Stomach (tissue), 8 donors: ENCODE measurements at regions not wholly inside any gene's neighbourhood (a gene's known extent, or its start where the extent isn't known, plus 50 kb on each side); places are given as distances from the start of the nearest gene placed in this dataset.

Experiments used
- DNase-seq, 2 donors: peaks; one replicate each; pipeline versions ENCODE4 v3.0.0 to v3.0.0-alpha.2; 2013 to 2019
- H3K27ac ChIP-seq, 5 donors: fragments of 200-600 bp in 4 of 5; sonication (generic) in 4 of 5; one replicate each; pipeline ENCODE4 v1.5.1; 2013 to 2019; ENCODE audit warnings: mild to moderate bottlenecking in 1 of 5, moderate library complexity in 1 of 5
- H3K27me3 ChIP-seq, 3 donors: fragments of 200-600 bp; sonication (generic); one replicate each; pipeline ENCODE4 v1.5.1; 2017 to 2019; ENCODE audit warnings: mixed run types in 1 of 3
- H3K36me3 ChIP-seq, 4 donors: fragments of 200-600 bp; sonication (generic); 1 replicate in 3 of 4; 2 replicates in 1 of 4; pipeline ENCODE4 v1.5.1; 2016 to 2019
- H3K4me1 ChIP-seq, 4 donors: fragments of 200-600 bp; sonication (generic); one replicate each; pipeline ENCODE4 v1.5.1; 2016 to 2019
- H3K4me3 ChIP-seq, 4 donors: fragments of 200-600 bp; sonication (generic) in 3 of 4; one replicate each; pipeline ENCODE4 v1.5.1; 2016 to 2019; ENCODE audit warnings: mild to moderate bottlenecking in 1 of 4
- H3K9me3 ChIP-seq, 4 donors: fragments of 200-600 bp; sonication (generic); one replicate each; pipeline ENCODE4 v1.5.1; 2016 to 2019
- CTCF ChIP-seq, 7 experiments: fragments of 450-650 bp in 4 of 7; fragments of 200-600 bp in 3 of 7; sonication (generic) in 3 of 7; IDR thresholded peaks; one replicate each; pipeline ENCODE4 v1.5.1; 2016 to 2019; ENCODE audit warnings: antibody characterized with exemption in 7 of 7, control low read depth in 2 of 7, mild to moderate bottlenecking in 1 of 7
- EP300 ChIP-seq: sonication (generic); formaldehyde crosslinking; IDR thresholded peaks from one replicate; pipeline ENCODE4 v1.6.1; 2017; ENCODE audit warnings: antibody characterized with exemption
- POLR2A ChIP-seq, 4 donors: fragments of 450-650 bp; IDR thresholded peaks; one replicate each; pipeline ENCODE4 v1.6.1; 2016; ENCODE audit warnings: antibody characterized with exemption in 4 of 4, control low read depth in 2 of 4, mild to moderate bottlenecking in 1 of 4, moderate library complexity in 1 of 4
- POLR2AphosphoS5 ChIP-seq, 3 donors: sonication (generic); formaldehyde crosslinking; IDR thresholded peaks; one replicate each; pipeline ENCODE4 v1.6.1; 2016; ENCODE audit warnings: antibody characterized with exemption in 3 of 3
- WGBS, 5 donors: extraction: QIAGEN DNeasy Blood & Tissue Kit in 3 of 5; methylation state at CpG; one replicate each; pipeline versions ENCODE4 v1.1.5 to v1.1.7; 2013 to 2018; 5-methylcytosine and 5-hydroxymethylcytosine counted together
- intact Hi-C: fragments of 100-400 bp; cut with DNase I; formaldehyde crosslinking; loops from one replicate; pipeline ENCODE4 v1.15.1; 2023; ENCODE audit warnings: low total_unique reads
- donor health status: healthy with polysubstance abuse.
- donor health status: Bipolar disorder and iron deficiency.
- donor health status: healthy.

DNA sequence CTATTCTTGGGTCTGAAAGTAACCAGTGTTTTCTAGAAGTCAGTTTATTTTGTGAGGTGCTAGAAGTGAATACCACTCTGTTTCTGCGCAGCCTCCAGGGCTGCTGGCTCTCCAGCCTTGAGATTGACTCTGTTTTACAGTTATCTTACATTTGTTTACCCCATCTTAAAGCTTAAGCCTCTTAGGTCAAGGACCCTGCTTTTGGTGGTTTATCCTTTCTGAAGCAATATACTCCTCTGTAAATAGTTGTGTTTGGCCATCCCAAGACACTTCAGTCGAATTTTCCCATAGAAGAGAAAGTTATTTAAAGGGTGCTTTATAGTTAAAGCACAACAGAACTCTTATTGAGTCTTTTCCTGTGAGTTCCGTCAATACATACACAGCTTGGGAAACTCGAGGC, 190.6 kb upstream of the RSPO3 start:
- WGBS, 5 donors: 44 to 61% (median 52%) methylated on average over 4 of the region's 4 CpGs
- no peak overlapping the region for H3K27ac ChIP-seq
- H3K9me3 ChIP-seq: no peaks in the 10 kb centered on the region
- intact Hi-C loops: no loop called here
- TF ChIP-seq POLR2A (IDR thresholded peaks at IDR 0.05) (no peak), CTCF (IDR thresholded peaks at IDR 0.05) (no peak), POLR2AphosphoS5 (IDR thresholded peaks at IDR 0.05) (no peak), EP300 (no peak)
- H3K4me1 ChIP-seq: no peaks in the 10 kb centered on the region
- no peaks in the 10 kb centered on the region for H3K27me3 ChIP-seq
- H3K4me3 ChIP-seq: no peak overlapping the region
- no peak for DNase-seq
- no peaks in the 10 kb centered on the region for H3K36me3 ChIP-seq

DNA sequence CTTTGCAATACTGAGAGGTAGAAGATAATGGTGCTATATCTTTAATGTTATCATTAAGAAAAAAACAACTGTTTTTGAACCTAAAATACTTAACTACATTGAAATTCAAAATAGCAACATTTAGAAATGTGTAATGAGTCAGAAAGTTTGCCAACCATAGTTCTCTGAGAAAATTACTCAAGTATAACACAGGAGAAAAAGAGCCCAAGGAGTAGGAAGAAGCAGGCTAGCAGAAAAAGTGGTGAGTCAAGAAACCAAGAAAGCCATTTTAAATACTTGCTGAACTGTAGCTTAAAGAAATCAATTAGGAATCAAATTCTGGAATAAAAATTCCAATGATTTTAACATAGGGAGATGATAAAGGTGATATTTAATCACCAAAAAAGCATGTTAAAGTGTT, 181.0 kb upstream of the RSPO3 start:
- H3K36me3 ChIP-seq: no peaks in the 10 kb centered on the region
- DNase-seq: no peak
- H3K27me3 ChIP-seq: no peaks in the 10 kb centered on the region
- TF ChIP-seq CTCF (IDR thresholded peaks at IDR 0.05): no peak
- TF ChIP-seq POLR2AphosphoS5 (IDR thresholded peaks at IDR 0.05): no peak
- no peak for TF ChIP-seq EP300
- TF ChIP-seq POLR2A (IDR thresholded peaks at IDR 0.05): no peak
- no peaks in the 10 kb centered on the region for H3K4me1 ChIP-seq
- intact Hi-C loops: no loop called here
- H3K27ac ChIP-seq: no peak overlapping the region
- no peaks in the 10 kb centered on the region for H3K9me3 ChIP-seq
- no peak overlapping the region for H3K4me3 ChIP-seq

DNA sequence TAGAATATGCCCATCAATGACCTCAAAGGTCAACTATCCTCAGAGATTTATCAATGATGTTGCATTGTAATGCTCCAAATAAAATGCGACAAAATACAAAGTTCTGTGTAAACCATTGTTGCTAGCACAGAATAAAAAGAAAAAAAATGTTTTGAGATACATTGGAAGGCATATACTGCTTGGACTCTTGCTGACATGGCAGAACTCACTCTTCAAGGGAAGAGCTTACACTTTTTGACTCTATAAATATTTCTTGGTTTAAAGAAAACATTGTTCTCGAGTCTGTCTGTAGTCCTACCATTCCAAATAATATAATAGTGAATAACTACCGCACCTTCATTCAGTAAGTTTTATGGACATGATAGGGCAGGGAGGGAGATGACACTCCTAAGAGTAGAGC, 178.7 kb upstream of the RSPO3 start:
- Histone ChIP-seq H3K9me3 (no peaks in the 10 kb centered on the region), H3K27me3 (no peaks in the 10 kb centered on the region), H3K36me3 (no peaks in the 10 kb centered on the region), H3K4me3 (no peak overlapping the region), H3K27ac (no peak overlapping the region), H3K4me1 (no peaks in the 10 kb centered on the region)
- intact Hi-C loops: no loop called here
- DNase-seq: no peak
- no peak for TF ChIP-seq CTCF (IDR thresholded peaks at IDR 0.05)
- no peak for TF ChIP-seq POLR2AphosphoS5 (IDR thresholded peaks at IDR 0.05)
- no peak for TF ChIP-seq EP300
- TF ChIP-seq POLR2A (IDR thresholded peaks at IDR 0.05): no peak
- WGBS, 5 donors: 83 to 91% (median 87%) methylated on average over 3 of the region's 3 CpGs

DNA sequence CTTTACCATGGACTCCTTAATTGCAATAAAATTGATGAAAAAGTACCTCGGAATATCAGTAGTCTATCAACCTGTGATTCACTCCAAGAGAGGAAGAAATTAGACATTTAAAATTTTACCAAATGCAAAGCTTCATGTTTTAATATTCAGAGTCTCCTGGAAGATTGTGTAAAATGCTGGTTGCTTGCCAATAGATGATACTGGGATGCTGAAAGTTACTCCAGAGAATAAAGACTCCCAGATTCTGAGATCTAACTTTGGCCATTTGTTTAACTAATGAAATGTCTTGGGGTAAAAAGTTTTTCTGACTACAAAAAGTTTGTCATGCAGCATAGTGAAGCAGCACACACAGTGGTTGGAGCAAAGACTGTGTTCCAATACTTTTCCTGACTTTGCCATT, 176.7 kb upstream of the RSPO3 start:
- Histone ChIP-seq H3K4me3 (no peak overlapping the region), H3K36me3 (no peaks in the 10 kb centered on the region), H3K9me3 (no peaks in the 10 kb centered on the region), H3K27me3 (no peaks in the 10 kb centered on the region), H3K27ac (no peak overlapping the region), H3K4me1 (no peaks in the 10 kb centered on the region)
- DNase-seq: no peak
- intact Hi-C loops: no loop called here
- TF ChIP-seq EP300 (no peak), CTCF (IDR thresholded peaks at IDR 0.05) (no peak), POLR2A (IDR thresholded peaks at IDR 0.05) (no peak), POLR2AphosphoS5 (IDR thresholded peaks at IDR 0.05) (no peak)
- 85 to 93% (median 92%) methylated on average over 1 of the region's 1 CpG for WGBS, 5 donors

GRCh38 chr6:126944512-126944911, 174.0 kb upstream of the RSPO3 start:
- H3K4me1 ChIP-seq: no peaks in the 10 kb centered on the region
- 75 to 85% (median 79%) methylated on average over 5 of the region's 5 CpGs for WGBS, 5 donors
- no peak for DNase-seq
- H3K27ac ChIP-seq: no peak overlapping the region
- no peaks in the 10 kb centered on the region for H3K36me3 ChIP-seq
- H3K4me3 ChIP-seq: no peak overlapping the region
- TF ChIP-seq CTCF (IDR thresholded peaks at IDR 0.05) (no peak), POLR2AphosphoS5 (IDR thresholded peaks at IDR 0.05) (no peak), EP300 (no peak), POLR2A (IDR thresholded peaks at IDR 0.05) (no peak)
- intact Hi-C loops: no loop called here
- no peaks in the 10 kb centered on the region for H3K9me3 ChIP-seq
- H3K27me3 ChIP-seq: no peaks in the 10 kb centered on the region
